Bronchial epithelial cell (primary cell): ENCODE measurements at regions not wholly inside any gene's neighbourhood (a gene's known extent, or its start where the extent isn't known, plus 50 kb on each side); places are given as distances from the start of the nearest gene placed in this dataset.

Experiments used
- DNase-seq: peaks from one replicate; pipeline ENCODE4 v3.0.0-alpha.2; 2010; ENCODE audit warnings: low read depth
- FAIRE-seq: peaks from 2 replicates; lab custom pipeline; 2011; peaks lifted over from hg19 to GRCh38; lab: Jason Lieb, UNC
- H3K27me3 ChIP-seq: 2 replicates; pipeline ENCODE4 v1.5.1; 2011; ENCODE audit warnings: low read length; ENCODE audit not compliant: control insufficient read depth, insufficient read depth
- H3K36me3 ChIP-seq: 2 replicates; pipeline ENCODE4 v1.5.1; 2011; ENCODE audit warnings: low read length; ENCODE audit not compliant: control insufficient read depth, insufficient read depth
- H3K4me3 ChIP-seq: 2 replicates; pipeline ENCODE4 v1.5.1; 2011; ENCODE audit warnings: mild to moderate bottlenecking, low read depth, low read length, control low read depth
- CTCF ChIP-seq: IDR thresholded peaks from 2 replicates; pipeline ENCODE4 v1.5.1; 2011; ENCODE audit warnings: mild to moderate bottlenecking, moderate library complexity, low read length, control low read depth, inconsistent platforms; ENCODE audit not compliant: insufficient read depth, severe bottlenecking

- TF ChIP-seq CTCF = no peak
- DNase-seq = no peak
- H3K27me3 ChIP-seq = no peaks in the 10 kb centered on the region
- H3K36me3 ChIP-seq = no peaks in the 10 kb centered on the region
- no peak for FAIRE-seq
- no peak overlapping the region for H3K4me3 ChIP-seq
Measured at GRCh38 chr15:98202256-98202655, 241.8 kb downstream of the ARRDC4 start.

GRCh38 chr15:98203872-98204660 lies 243.6 kb downstream of the ARRDC4 start:
- no peak for TF ChIP-seq CTCF
- H3K27me3 ChIP-seq = no peaks in the 10 kb centered on the region
- FAIRE-seq (no peak), DNase-seq (no peak)
- H3K36me3 ChIP-seq = no peaks in the 10 kb centered on the region
- no peak overlapping the region for H3K4me3 ChIP-seq

GRCh38 chr15:98207928-98208327 lies 247.4 kb downstream of the ARRDC4 start:
- DNase-seq (no peak), FAIRE-seq (no peak)
- no peak for TF ChIP-seq CTCF
- Histone ChIP-seq H3K27me3 (no peaks in the 10 kb centered on the region), H3K4me3 (no peak overlapping the region), H3K36me3 (no peaks in the 10 kb centered on the region)

GRCh38 chr15:98213346-98213979 lies 253.0 kb downstream of the ARRDC4 start:
- no peaks in the 10 kb centered on the region for H3K36me3 ChIP-seq
- DNase-seq (no peak), FAIRE-seq (no peak)
- no peak overlapping the region for H3K4me3 ChIP-seq
- TF ChIP-seq CTCF = no peak
- no peaks in the 10 kb centered on the region for H3K27me3 ChIP-seq

GRCh38 chr15:98216166-98216565 lies 255.7 kb downstream of the ARRDC4 start:
- no peak for TF ChIP-seq CTCF
- Histone ChIP-seq H3K4me3 (no peak overlapping the region), H3K27me3 (no peaks in the 10 kb centered on the region), H3K36me3 (no peaks in the 10 kb centered on the region)
- FAIRE-seq (no peak), DNase-seq (no peak)
